Hindlimb muscle (tissue), 1 donor: ENCODE measurements at regions not wholly inside any gene's neighbourhood (a gene's known extent, or its start where the extent isn't known, plus 50 kb on each side); places are given as distances from the start of the nearest gene placed in this dataset.

Experiments
- DNase-seq: peaks from one replicate; pipeline ENCODE4 v3.0.0-alpha.2; 2013

- no peak for DNase-seq
Observed at GRCh38 chr13:33467556-33467955, 182.0 kb upstream of the STARD13 start.

GRCh38 chr13:33471204-33471603 is 185.6 kb upstream of the STARD13 start:
- no peak for DNase-seq

- no peak for DNase-seq
Observed at GRCh38 chr13:33472446-33472845, 186.9 kb upstream of the STARD13 start.

- no peak for DNase-seq
Observed at GRCh38 chr13:33479105-33479504, 193.6 kb upstream of the STARD13 start.

- DNase-seq, result no peak
Observed at GRCh38 chr13:33480561-33480960, 195.0 kb upstream of the STARD13 start.

GRCh38 chr13:33483471-33483870 is 197.9 kb upstream of the STARD13 start:
- DNase-seq, result no peak

GRCh38 chr13:33485247-33485646 is 199.7 kb upstream of the STARD13 start:
- no peak for DNase-seq

- no peak for DNase-seq
Observed at GRCh38 chr13:33487575-33488243, 202.2 kb upstream of the STARD13 start.

- no peak for DNase-seq
Observed at GRCh38 chr13:33489563-33489962, 204.0 kb upstream of the STARD13 start.

- no peak for DNase-seq
Observed at GRCh38 chr13:33490461-33491327, 205.1 kb upstream of the STARD13 start.

- no peak for DNase-seq
Observed at GRCh38 chr13:33493672-33494365, 208.3 kb upstream of the STARD13 start.

- no peak for DNase-seq
Observed at GRCh38 chr13:33494596-33495204, 209.1 kb upstream of the STARD13 start.

GRCh38 chr13:33496336-33496735 is 210.8 kb upstream of the STARD13 start:
- no peak for DNase-seq

- DNase-seq, result no peak
Observed at GRCh38 chr13:33497146-33497845, 211.7 kb upstream of the STARD13 start.

- no peak for DNase-seq
Observed at GRCh38 chr13:33508060-33508459, 222.5 kb upstream of the STARD13 start.

GRCh38 chr13:33509642-33510229 is 224.2 kb upstream of the STARD13 start:
- no peak for DNase-seq

GRCh38 chr13:33510350-33510970 is 224.9 kb upstream of the STARD13 start:
- DNase-seq, result no peak

- DNase-seq, result no peak
Observed at GRCh38 chr13:33512880-33513554, 227.5 kb upstream of the STARD13 start.

- no peak for DNase-seq
Observed at GRCh38 chr13:33514362-33514761, 228.8 kb upstream of the STARD13 start.

- DNase-seq, result no peak
Observed at GRCh38 chr13:33515146-33515545, 229.6 kb upstream of the STARD13 start.

- no peak for DNase-seq
Observed at GRCh38 chr13:33518452-33518851, 232.9 kb upstream of the STARD13 start.
